ENCODE measurements at regions not wholly inside any gene's neighbourhood (a gene's known extent, or its start where the extent isn't known, plus 50 kb on each side); places are given as distances from the start of the nearest gene placed in this dataset.
"Not testable (repeated sequence)": the region's sequence is repeated elsewhere in the genome, so short reads cannot be mapped to it uniquely, and the experiment has no call there.

GRCh38 chr19:28316464-28316863 is 896.5 kb downstream of the UQCRFS1 start:
- no peak for DNase-seq (ENCODE audit: low read depth, low spot score)
- in situ Hi-C loops (cut with HindIII; ENCODE audit: low sequenced_read_pairs) = no loop called here
- H3K4me3 ChIP-seq (ENCODE audit: low read depth, low read length) = no peak overlapping the region
- TF ChIP-seq CTCF (IDR thresholded peaks at IDR 0.05; ENCODE audit: low read depth, low read length) = no peak

GRCh38 chr19:28314756-28315155 is 898.2 kb downstream of the UQCRFS1 start:
- TF ChIP-seq CTCF (IDR thresholded peaks at IDR 0.05; ENCODE audit: low read depth, low read length) = no peak
- in situ Hi-C loops (cut with HindIII; ENCODE audit: low sequenced_read_pairs) = no loop called here
- no peak for DNase-seq (ENCODE audit: low read depth, low spot score)
- no peak overlapping the region for H3K4me3 ChIP-seq (ENCODE audit: low read depth, low read length)

- in situ Hi-C loops (cut with HindIII; ENCODE audit: low sequenced_read_pairs) = no loop called here
- no peak overlapping the region for H3K4me3 ChIP-seq (ENCODE audit: low read depth, low read length)
Observed at GRCh38 chr19:28314287-28314686, 898.7 kb downstream of the UQCRFS1 start.

GRCh38 chr19:28313633-28314032 is 899.3 kb downstream of the UQCRFS1 start:
- no peak for TF ChIP-seq CTCF (IDR thresholded peaks at IDR 0.05; ENCODE audit: low read depth, low read length)
- H3K4me3 ChIP-seq (ENCODE audit: low read depth, low read length) = no peak overlapping the region
- in situ Hi-C loops (cut with HindIII; ENCODE audit: low sequenced_read_pairs) = no loop called here
- peak; percentile 73 for DNase-seq (ENCODE audit: low read depth, low spot score)

More at GRCh38 chr19:28314287-28314686, 898.7 kb downstream of the UQCRFS1 start:
- no peak for DNase-seq (ENCODE audit: low read depth, low spot score)
- no peak for TF ChIP-seq CTCF (IDR thresholded peaks at IDR 0.05; ENCODE audit: low read depth, low read length)

- in situ Hi-C loops (cut with HindIII; ENCODE audit: low sequenced_read_pairs) = no loop called here
- H3K4me3 ChIP-seq (ENCODE audit: low read depth, low read length) = no peak overlapping the region
- DNase-seq (ENCODE audit: low read depth, low spot score) = no peak
- no peak for TF ChIP-seq CTCF (IDR thresholded peaks at IDR 0.05; ENCODE audit: low read depth, low read length)
Observed at GRCh38 chr19:28312269-28312668, 900.7 kb downstream of the UQCRFS1 start.

- DNase-seq (ENCODE audit: low read depth, low spot score); in situ Hi-C loops (cut with HindIII; ENCODE audit: low sequenced_read_pairs); H3K4me3 ChIP-seq (ENCODE audit: low read depth, low read length): not testable (repeated sequence)
Observed at GRCh38 chr19:28310829-28311228, 902.1 kb downstream of the UQCRFS1 start.

GRCh38 chr19:28309070-28309469 is 903.9 kb downstream of the UQCRFS1 start:
- no peak for TF ChIP-seq CTCF (IDR thresholded peaks at IDR 0.05; ENCODE audit: low read depth, low read length)
- in situ Hi-C loops (cut with HindIII; ENCODE audit: low sequenced_read_pairs) = no loop called here
- no peak for DNase-seq (ENCODE audit: low read depth, low spot score)
- no peak overlapping the region for H3K4me3 ChIP-seq (ENCODE audit: low read depth, low read length)

Measured in astrocyte of the spinal cord (primary cell).